Fibroblast of skin of left biceps (primary cell): ENCODE measurements at regions not wholly inside any gene's neighbourhood (a gene's known extent, or its start where the extent isn't known, plus 50 kb on each side); places are given as distances from the start of the nearest gene placed in this dataset.
A peak's percentile ranks its signal among the peaks of the same experiment; 100 is the strongest.
"Not testable (repeated sequence)": the region's sequence is repeated elsewhere in the genome, so short reads cannot be mapped to it uniquely, and the experiment has no call there.

Experiments used
- DNase-seq, 2 experiments: peaks; one replicate each; pipeline ENCODE4 v3.0.0-alpha.2; 2013; ENCODE audit warnings: low read depth in 2 of 2

- peak; percentile 49 to 57 for DNase-seq
These were observed 282.8 kb upstream of the TNC start for GRCh38 chr9:115400796-115401195.

- no peak for DNase-seq
These were observed 283.9 kb upstream of the TNC start for GRCh38 chr9:115401756-115402327.

- no peak for DNase-seq
These were observed 285.8 kb upstream of the TNC start for GRCh38 chr9:115403753-115404152.

- DNase-seq = no peak
These were observed 286.4 kb upstream of the TNC start for GRCh38 chr9:115404311-115404710.

- no peak for DNase-seq
These were observed 293.6 kb upstream of the TNC start for GRCh38 chr9:115411516-115411915.

- DNase-seq = peak; percentile 86 to 89
These were observed 294.1 kb upstream of the TNC start for GRCh38 chr9:115411993-115412452.

GRCh38 chr9:115412656-115413055, 294.7 kb upstream of the TNC start:
- DNase-seq = no peak

GRCh38 chr9:115413304-115413703, 295.3 kb upstream of the TNC start:
- DNase-seq = no peak

- DNase-seq = no peak
These were observed 295.9 kb upstream of the TNC start for GRCh38 chr9:115413766-115414382.

- no peak for DNase-seq
These were observed 296.6 kb upstream of the TNC start for GRCh38 chr9:115414561-115414960.

- no peak for DNase-seq
These were observed 297.5 kb upstream of the TNC start for GRCh38 chr9:115415450-115415849.

- no peak for DNase-seq
These were observed 298.3 kb upstream of the TNC start for GRCh38 chr9:115416299-115416698.

GRCh38 chr9:115418181-115418580, 300.2 kb upstream of the TNC start:
- DNase-seq = not testable (repeated sequence)

- no peak for DNase-seq
These were observed 305.0 kb upstream of the TNC start for GRCh38 chr9:115422932-115423440.

GRCh38 chr9:115423646-115424045, 305.7 kb upstream of the TNC start:
- DNase-seq = no peak

GRCh38 chr9:115425601-115426000, 307.6 kb upstream of the TNC start:
- DNase-seq = no peak

- DNase-seq = no peak
These were observed 319.5 kb upstream of the TNC start for GRCh38 chr9:115437418-115437817.

- no peak for DNase-seq
These were observed 321.7 kb upstream of the TNC start for GRCh38 chr9:115439641-115440040.

- no peak for DNase-seq
These were observed 324.1 kb upstream of the TNC start for GRCh38 chr9:115442054-115442453.

- DNase-seq = no peak
These were observed 325.9 kb upstream of the TNC start for GRCh38 chr9:115443890-115444289.

- DNase-seq = no peak
These were observed 327.0 kb upstream of the TNC start for GRCh38 chr9:115444959-115445358.

GRCh38 chr9:115445655-115446054, 327.7 kb upstream of the TNC start:
- no peak for DNase-seq

GRCh38 chr9:115456515-115456914, 338.6 kb upstream of the TNC start:
- DNase-seq = peak; percentile 89 to 92

GRCh38 chr9:115461280-115461679, 343.3 kb upstream of the TNC start:
- no peak for DNase-seq
